ENCODE measurements at regions not wholly inside any gene's neighbourhood (a gene's known extent, or its start where the extent isn't known, plus 50 kb on each side); places are given as distances from the start of the nearest gene placed in this dataset.

DNA sequence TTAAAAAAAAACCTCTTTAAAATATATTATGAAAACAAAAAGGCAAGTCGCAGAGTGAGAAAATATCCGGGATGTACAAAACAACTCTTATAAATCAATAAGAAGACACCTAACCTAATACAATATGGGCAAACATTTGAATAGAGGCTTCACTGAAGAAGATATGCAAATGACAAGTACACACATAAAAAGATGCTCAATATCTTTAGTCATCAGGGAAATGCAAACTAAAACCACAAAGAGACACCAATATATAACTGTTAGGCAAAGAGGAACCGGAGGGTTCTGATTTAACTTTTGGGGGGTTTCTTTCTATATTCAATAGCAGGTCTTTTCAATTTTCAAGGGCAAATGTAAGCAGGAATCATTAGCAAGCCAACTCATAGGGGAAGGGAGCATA, 480.7 kb upstream of the SPTLC3 start:
- Histone ChIP-seq H3K4me3 (no peak overlapping the region), H3K36me3 (no peaks in the 10 kb centered on the region), H3K9me3 (no peaks in the 10 kb centered on the region), H3K27me3 (no peaks in the 10 kb centered on the region), H3K4me1 (ENCODE audit: insufficient read depth) (no peaks in the 10 kb centered on the region), H3K27ac (no peak overlapping the region)
- 89 to 92% (median 90%) methylated on average over 3 of the region's 3 CpGs for whole genome bisulfite sequencing, 3 donors
- TF ChIP-seq POLR2A (IDR thresholded peaks at IDR 0.05): no peak
- TF ChIP-seq, protein P1, sequence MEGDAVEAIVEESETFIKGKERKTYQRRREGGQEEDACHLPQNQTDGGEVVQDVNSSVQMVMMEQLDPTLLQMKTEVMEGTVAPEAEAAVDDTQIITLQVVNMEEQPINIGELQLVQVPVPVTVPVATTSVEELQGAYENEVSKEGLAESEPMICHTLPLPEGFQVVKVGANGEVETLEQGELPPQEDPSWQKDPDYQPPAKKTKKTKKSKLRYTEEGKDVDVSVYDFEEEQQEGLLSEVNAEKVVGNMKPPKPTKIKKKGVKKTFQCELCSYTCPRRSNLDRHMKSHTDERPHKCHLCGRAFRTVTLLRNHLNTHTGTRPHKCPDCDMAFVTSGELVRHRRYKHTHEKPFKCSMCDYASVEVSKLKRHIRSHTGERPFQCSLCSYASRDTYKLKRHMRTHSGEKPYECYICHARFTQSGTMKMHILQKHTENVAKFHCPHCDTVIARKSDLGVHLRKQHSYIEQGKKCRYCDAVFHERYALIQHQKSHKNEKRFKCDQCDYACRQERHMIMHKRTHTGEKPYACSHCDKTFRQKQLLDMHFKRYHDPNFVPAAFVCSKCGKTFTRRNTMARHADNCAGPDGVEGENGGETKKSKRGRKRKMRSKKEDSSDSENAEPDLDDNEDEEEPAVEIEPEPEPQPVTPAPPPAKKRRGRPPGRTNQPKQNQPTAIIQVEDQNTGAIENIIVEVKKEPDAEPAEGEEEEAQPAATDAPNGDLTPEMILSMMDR (IDR thresholded peaks at IDR 0.05): no peak
- TF ChIP-seq EP300 (IDR thresholded peaks at IDR 0.05): no peak
- intact Hi-C loops (cut with DNase I): no loop called here
- no peak for DNase-seq

DNA sequence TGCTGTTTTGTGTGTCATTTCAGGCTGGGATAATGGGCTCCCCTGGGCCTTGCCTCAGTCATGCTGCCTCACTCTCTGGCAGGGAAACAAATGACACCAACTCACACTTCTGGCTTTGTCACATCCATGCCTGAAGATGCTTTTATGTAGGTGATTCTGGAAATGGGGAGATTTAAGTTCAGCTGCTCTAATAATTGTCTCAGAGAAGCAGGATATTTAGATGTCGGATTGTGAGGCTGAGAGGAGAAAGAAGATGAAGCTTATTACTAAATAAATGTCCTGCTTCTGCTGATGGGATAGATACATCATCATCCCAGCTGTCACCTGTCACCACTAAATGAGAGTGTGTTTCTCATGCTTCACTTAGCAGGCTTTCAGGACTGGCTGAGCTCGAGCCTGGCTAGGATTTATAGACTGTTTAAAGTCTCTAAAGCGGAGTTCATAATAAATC, 480.2 kb upstream of the SPTLC3 start:
- H3K9me3 ChIP-seq: no peaks in the 10 kb centered on the region
- H3K4me1 ChIP-seq (ENCODE audit: insufficient read depth): no peaks in the 10 kb centered on the region
- H3K4me3 ChIP-seq: no peak overlapping the region
- no peaks in the 10 kb centered on the region for H3K27me3 ChIP-seq
- H3K36me3 ChIP-seq: no peaks in the 10 kb centered on the region
- intact Hi-C loops (cut with DNase I): no loop called here
- TF ChIP-seq, protein P1 (IDR thresholded peaks at IDR 0.05): no peak
- no peak for TF ChIP-seq POLR2A (IDR thresholded peaks at IDR 0.05)
- 64 to 81% (median 81%) methylated on average over 3 of the region's 3 CpGs for WGBS, 3 donors
- DNase-seq: no peak
- no peak overlapping the region for H3K27ac ChIP-seq

DNA sequence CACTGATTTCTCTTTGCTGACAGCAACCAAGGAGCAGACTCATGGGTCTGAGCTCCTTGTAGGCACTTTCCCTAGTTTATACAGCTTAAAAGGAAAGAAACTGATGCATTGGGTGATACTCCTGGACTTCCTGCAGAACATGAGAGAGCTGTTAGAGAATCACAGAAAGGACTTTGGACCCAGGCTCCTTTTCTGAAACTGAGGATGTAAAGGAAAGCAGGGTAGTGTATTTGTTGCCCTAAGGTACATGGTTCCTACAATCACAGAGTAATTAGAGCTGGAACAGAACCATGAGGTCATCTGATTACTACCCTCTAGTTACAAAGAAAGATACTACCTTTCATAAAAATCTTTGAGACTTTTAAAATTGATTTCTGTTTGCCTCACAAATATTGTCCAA, 477.1 kb upstream of the SPTLC3 start:
- no peaks in the 10 kb centered on the region for H3K27me3 ChIP-seq
- no peak overlapping the region for H3K27ac ChIP-seq
- peaks cover 4% of the 10 kb centered on the region for H3K4me1 ChIP-seq (ENCODE audit: insufficient read depth)
- TF ChIP-seq POLR2A (IDR thresholded peaks at IDR 0.05) (no peak), EP300 (IDR thresholded peaks at IDR 0.05) (no peak)
- TF ChIP-seq, protein P1 (IDR thresholded peaks at IDR 0.05): no peak
- H3K9me3 ChIP-seq: no peaks in the 10 kb centered on the region
- H3K4me3 ChIP-seq: no peak overlapping the region
- H3K36me3 ChIP-seq: no peaks in the 10 kb centered on the region
- DNase-seq: no peak
- intact Hi-C loops (cut with DNase I): no loop called here

DNA sequence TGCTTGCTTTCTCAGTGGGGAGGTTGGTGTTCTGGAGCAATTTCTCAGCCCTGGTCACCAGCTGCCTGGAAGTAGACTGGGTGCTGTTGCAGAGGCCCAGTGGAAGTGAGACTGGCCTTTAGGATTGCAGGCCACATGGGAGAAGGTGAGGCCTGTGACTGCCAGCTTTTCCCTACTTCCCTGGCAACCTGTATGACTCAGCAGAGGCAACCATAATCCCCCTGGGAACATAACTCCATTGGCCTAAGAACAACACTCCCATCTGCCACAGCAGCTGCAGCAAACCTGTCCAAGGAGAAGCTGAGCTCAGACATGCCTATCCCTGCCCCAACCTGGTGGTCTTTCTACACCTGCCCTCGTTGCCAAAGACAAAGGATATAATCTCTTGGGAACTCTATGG, 473.5 kb upstream of the SPTLC3 start:
- 62 to 78% (median 75%) methylated on average over 1 of the region's 1 CpG for WGBS, 3 donors
- Histone ChIP-seq H3K9me3 (no peaks in the 10 kb centered on the region), H3K27ac (no peak overlapping the region), H3K4me1 (ENCODE audit: insufficient read depth) (peaks cover 4% of the 10 kb centered on the region), H3K4me3 (no peak overlapping the region), H3K27me3 (no peaks in the 10 kb centered on the region), H3K36me3 (no peaks in the 10 kb centered on the region)
- intact Hi-C loops (cut with DNase I): no loop called here
- DNase-seq: no peak
- TF ChIP-seq EP300 (IDR thresholded peaks at IDR 0.05) (no peak), POLR2A (IDR thresholded peaks at IDR 0.05) (no peak)
- TF ChIP-seq, protein P1 (IDR thresholded peaks at IDR 0.05): no peak

DNA sequence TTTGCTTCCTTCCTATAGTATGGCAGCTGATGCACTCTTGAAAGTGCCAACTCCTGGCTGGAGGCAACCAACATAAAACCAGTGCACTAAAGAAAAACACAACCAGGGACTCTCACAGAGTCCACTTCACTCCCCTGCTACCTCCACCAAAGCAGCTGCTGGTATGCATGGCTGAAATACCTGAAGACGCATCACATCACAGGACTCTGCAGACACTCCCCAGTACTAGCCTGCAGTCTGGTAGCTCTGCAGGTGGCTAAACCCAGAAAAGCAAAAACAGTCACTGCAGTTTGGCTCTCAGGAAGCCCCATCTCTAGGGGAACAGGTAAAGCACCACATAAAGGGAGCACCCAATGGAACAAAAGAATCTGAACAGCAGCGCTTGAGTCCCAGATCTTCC, 473.0 kb upstream of the SPTLC3 start:
- Histone ChIP-seq H3K36me3 (no peaks in the 10 kb centered on the region), H3K9me3 (no peaks in the 10 kb centered on the region), H3K4me3 (no peak overlapping the region), H3K4me1 (ENCODE audit: insufficient read depth) (peaks cover 4% of the 10 kb centered on the region), H3K27me3 (no peaks in the 10 kb centered on the region), H3K27ac (no peak overlapping the region)
- TF ChIP-seq EP300 (IDR thresholded peaks at IDR 0.05): no peak
- TF ChIP-seq POLR2A (IDR thresholded peaks at IDR 0.05): no peak
- TF ChIP-seq, protein P1 (IDR thresholded peaks at IDR 0.05): no peak
- WGBS, 3 donors: 97 to 100% (median 98%) methylated on average over 2 of the region's 2 CpGs
- no peak for DNase-seq
- intact Hi-C loops (cut with DNase I): no loop called here
